ENCODE measurements at regions not wholly inside any gene's neighbourhood (a gene's known extent, or its start where the extent isn't known, plus 50 kb on each side); places are given as distances from the start of the nearest gene placed in this dataset.

- TF ChIP-seq CTCF (IDR thresholded peaks at IDR 0.05 in 2 of 3, conservative IDR thresholded peaks at IDR 0.05 in 1 of 3; ENCODE audit: borderline replicate concordance in 1 of 3, insufficient read depth in 1 of 3, low read depth in 2 of 3, low read length in 2 of 3) (no peak), REST (IDR thresholded peaks at IDR 0.05; ENCODE audit: low read depth) (no peak), YY1 (IDR thresholded peaks at IDR 0.05; ENCODE audit: extremely low read depth, insufficient replicate concordance, low read depth, low read length) (no peak), ZFX (IDR thresholded peaks at IDR 0.05) (no peak), EZH2phosphoT487 (IDR thresholded peaks at IDR 0.05; ENCODE audit: borderline replicate concordance) (no peak), ZNF274 (IDR thresholded peaks at IDR 0.05; ENCODE audit: low read depth, low read length) (no peak), TCF7L2 (IDR thresholded peaks at IDR 0.05; ENCODE audit: borderline replicate concordance, extremely low read depth, insufficient read depth, insufficient read length) (no peak), POLR2A (IDR thresholded peaks at IDR 0.05; ENCODE audit: borderline replicate concordance, extremely low read depth, insufficient read depth, insufficient read length) (no peak)
Measured at GRCh38 chr2:146801886-146802285, 1042.9 kb upstream of the ACVR2A start.
